ENCODE measurements at regions not wholly inside any gene's neighbourhood (a gene's known extent, or its start where the extent isn't known, plus 50 kb on each side); places are given as distances from the start of the nearest gene placed in this dataset.

GRCh38 chr2:121128741-121129659 is 156.0 kb downstream of the TFCP2L1 start:
- peak; percentile 13 to 52 (median 48) for TF ChIP-seq CTCF (IDR thresholded peaks at IDR 0.05)
- TF ChIP-seq POLR2A (IDR thresholded peaks at IDR 0.05) = no peak
